ENCODE measurements at regions not wholly inside any gene's neighbourhood (a gene's known extent, or its start where the extent isn't known, plus 50 kb on each side); places are given as distances from the start of the nearest gene placed in this dataset.

- DNase-seq: no peak
Measured at GRCh38 chr6:22081709-22082108, 215.1 kb downstream of the PRL start.

- no peak for DNase-seq
Measured at GRCh38 chr6:22082218-22082617, 214.6 kb downstream of the PRL start.

DNA sequence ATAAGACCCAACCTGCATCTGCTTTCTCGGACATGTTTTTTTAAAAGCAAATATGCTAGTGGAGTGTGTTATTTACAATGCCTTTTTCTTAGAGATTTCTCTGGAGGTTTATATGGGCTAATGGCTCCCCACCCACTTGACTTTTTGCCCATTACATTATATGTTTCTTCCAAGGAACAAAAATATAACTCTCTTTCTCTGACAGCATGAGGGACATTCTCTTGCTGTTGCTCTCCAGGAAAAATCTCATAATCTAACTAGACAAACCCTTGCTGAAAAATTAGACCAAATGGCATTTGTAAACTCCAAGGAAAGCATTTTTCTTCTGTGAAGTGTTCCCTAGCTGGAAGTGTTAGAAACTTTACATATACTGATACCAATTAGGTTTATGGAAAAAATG is 213.7 kb downstream of the PRL start:
- no peak for DNase-seq

- DNase-seq: no peak
Measured at GRCh38 chr6:22087960-22088706, 208.7 kb downstream of the PRL start.

DNA sequence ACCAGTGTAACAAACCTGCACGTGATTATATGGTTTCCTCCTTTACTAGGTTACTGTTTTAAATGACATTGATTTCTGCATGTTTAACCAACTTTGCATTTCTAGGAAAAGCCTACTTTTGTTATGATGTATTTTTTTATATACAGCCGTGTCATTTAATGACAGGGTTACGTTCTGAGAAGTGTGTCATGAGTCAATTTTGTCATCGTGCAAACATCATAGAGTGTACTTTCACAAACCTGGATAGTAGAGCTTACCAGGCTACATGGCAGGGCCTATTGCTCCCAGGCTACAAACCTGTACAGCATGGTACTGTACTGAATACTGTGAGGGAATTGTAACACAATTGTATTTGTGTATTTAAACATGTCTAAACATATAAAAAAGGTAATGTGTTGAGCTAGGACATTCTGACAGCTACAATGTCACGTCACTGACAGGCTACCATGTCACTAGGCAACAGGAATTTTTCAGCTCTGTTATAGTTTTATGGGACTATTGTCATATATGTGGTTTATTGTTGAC is 205.3 kb downstream of the PRL start:
- DNase-seq: no peak

- DNase-seq: no peak
Measured at GRCh38 chr6:22095836-22096235, 201.0 kb downstream of the PRL start.

DNA sequence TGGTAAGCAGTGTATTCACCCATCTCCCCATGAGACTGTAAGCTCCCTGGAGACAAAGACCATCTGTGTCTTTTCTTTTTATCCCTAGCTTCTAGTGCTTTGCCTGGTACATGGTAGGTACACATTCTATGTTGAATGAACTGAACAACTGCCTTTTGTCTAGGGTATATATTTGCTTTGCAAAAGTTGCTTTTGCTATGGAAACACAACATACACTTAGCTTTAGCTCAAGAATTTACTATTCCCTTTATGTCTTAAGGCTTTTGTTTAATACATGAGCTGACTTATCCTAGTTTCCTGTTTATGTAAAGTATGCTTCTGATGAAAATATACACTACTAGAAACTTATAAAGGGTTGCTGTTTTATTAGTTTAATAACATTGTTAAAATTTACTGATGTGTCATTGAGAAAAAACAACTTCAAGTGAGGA is 198.2 kb downstream of the PRL start:
- DNase-seq: peak; percentile 23

GRCh38 chr6:22099231-22099630 is 197.6 kb downstream of the PRL start:
- no peak for DNase-seq

DNA sequence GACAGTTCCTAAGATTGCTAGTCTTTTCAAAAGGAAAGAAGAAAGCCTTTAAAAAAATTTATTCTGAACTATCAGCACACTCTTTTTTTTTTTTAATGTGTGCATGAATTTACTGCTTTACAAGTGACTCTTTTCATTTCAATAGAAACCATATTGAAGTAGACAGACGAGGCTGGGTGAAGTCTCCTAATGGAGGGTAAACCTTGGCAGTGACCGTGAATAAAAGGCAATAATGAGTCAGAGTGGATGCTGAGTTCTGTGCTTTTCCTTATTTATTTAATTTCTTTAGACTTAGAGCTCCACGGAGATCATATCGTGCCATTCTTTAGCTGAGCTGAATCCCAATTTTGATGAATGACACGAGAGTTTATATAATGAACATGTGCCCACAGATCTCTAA is 196.9 kb downstream of the PRL start:
- DNase-seq: no peak

DNA sequence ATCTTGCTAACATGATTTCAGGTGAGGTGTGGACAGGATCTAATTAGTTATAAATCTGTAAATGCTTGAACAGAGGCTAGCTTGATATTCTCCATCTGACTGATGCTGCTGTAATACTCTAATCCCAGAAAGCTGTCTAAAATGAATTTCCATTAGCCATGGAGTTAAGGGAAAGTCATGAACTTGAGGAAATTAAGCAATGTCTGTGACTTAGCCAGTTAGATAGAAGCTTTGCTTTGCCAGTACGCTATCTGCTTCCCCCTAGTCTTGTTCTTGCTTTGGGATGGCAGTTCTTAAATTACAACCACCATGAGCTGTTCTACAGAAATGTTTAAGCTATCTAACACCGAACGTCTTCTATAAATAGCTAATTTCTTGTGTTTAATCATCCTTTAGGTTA is 195.7 kb downstream of the PRL start:
- no peak for DNase-seq

- DNase-seq: no peak
Measured at GRCh38 chr6:22102671-22103070, 194.2 kb downstream of the PRL start.

DNA sequence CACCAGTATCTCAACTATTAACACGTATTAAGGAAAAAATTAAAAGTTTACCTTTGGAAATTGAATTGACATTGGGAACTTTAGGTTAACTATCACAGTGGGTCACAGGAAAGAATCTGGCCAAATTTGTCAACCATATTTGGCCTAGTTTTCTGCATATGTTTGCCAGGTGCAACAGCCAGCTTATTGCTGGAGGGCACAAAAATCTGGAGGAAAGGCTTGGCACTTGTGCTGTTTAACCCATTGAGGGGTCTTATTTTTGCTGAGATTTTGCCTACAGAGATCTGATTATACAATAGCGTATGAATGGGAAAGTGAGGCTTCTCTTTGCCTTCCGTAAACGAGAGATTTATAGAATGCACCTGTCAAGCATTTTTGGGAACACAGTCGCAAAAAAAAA is 190.4 kb downstream of the PRL start:
- no peak for DNase-seq

DNA sequence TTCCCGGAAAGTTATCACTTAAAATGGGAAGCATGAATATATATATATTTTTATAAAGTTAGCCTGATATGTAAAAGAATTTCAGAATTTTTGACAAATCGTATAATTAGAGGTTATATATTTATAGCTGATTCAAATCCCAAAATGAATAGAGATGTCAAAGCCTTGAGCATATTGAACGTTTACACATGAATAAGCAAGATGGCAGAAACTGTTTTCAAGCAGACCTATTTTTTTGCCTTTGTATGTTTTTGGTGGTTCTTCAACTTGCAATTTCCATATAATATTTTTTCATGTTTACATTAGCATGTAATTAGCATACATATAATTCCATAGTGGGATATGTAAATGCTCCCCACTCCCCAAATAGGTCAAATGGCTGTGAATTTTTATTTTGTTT is 189.9 kb downstream of the PRL start:
- DNase-seq: no peak

GRCh38 chr6:22108199-22108598 is 188.6 kb downstream of the PRL start:
- DNase-seq: no peak

- no peak for DNase-seq
Measured at GRCh38 chr6:22110061-22110460, 186.8 kb downstream of the PRL start.

GRCh38 chr6:22112461-22112860 is 184.4 kb downstream of the PRL start:
- no peak for DNase-seq

GRCh38 chr6:22113026-22113766 is 183.6 kb downstream of the PRL start:
- no peak for DNase-seq

DNA sequence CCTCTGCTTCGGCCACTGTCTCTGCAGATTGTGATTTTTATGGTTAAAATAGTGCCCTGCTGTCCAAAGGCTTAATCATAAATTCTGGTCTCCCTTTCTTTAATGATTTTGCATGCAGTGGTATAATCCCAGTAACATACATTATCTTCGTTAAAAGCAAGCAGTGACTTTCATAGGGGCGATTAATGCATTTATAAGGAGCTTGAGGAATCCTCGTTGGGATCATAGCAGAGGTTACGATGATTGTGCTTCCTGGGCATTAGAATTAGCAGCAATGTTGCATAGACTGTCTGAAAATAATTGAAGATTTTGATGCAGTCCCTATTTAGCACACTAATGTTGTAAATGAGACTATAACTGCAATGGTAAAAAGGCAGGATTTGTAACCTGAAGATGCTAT is 181.3 kb downstream of the PRL start:
- no peak for DNase-seq

DNA sequence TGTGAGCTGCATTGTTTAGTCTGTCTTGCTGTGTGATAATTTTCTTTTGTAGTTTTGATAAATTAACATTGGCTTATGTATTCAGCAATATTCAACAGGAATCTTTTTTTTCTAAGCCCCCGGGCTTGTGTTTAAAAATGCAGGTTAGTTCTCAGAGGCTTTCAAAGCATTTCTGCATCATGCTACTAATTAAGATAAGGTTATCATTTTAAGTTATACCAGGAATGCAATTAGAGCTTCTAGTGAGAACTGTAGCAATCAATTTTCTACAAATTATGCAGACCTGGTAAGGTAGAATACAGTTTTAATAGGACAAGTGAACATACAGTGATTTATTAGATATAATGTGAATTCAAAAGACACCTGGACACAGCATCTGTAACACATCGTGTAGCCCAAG is 179.2 kb downstream of the PRL start:
- DNase-seq: no peak

DNA sequence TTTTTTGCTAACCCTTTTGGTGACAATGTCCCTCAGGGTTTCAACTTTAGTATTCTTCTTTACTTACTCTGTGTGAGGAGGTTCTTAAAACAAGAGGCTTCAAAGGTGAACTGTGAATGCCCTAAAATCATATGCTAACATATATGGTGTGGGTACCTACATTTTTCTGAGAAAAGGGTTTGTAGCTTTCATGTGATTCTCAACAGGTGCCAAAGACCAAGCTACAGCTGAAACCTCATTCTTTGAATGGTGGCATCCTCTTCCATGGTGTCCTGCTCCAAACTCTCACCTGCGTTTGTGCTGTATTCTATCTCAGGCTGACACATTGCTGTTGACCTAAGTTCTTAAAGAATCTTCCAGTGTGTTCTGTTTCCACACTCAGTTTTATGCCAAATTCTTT is 177.3 kb downstream of the PRL start:
- DNase-seq: no peak

DNA sequence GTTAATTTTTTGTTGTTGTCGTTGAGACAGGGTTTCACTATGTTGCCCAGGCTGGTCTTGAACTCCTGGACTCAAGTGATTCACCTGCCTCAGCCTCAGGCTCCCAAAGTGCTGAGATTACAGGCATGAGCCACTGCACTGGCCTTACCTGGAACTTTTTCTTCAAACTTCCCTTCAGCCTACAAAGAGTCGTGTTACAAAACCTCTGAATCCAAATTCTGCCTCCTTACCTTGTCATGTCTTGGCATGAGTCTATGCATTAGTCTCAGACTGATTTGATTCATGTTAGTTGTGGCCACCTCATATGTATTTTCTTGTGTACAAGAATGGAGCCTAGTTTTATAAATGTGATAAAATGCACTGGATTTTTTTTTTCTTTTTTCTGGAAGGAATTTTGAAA is 172.1 kb downstream of the PRL start:
- DNase-seq: no peak

- no peak for DNase-seq
Measured at GRCh38 chr6:22126910-22127309, 169.9 kb downstream of the PRL start.

DNA sequence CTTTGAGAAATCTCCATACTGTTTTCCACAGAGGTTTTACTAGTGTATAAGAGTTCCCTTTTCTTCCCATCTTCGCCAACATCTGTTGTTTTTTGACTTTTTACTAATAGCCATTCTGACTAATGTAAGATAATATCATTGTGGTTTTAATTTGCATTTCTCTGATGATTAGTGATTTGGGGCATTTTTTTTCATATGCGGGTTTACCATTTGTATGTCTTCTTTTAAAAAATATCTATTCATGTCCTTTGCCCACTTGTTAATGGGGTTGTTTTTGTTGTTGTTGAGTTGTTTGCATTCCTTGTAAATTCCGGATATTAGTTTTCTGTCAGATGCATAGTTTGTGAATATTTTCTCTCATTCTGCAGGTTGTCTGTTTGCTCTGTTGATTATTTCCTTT is 167.1 kb downstream of the PRL start:
- DNase-seq: no peak

- no peak for DNase-seq
Measured at GRCh38 chr6:22132656-22133055, 164.2 kb downstream of the PRL start.

DNA sequence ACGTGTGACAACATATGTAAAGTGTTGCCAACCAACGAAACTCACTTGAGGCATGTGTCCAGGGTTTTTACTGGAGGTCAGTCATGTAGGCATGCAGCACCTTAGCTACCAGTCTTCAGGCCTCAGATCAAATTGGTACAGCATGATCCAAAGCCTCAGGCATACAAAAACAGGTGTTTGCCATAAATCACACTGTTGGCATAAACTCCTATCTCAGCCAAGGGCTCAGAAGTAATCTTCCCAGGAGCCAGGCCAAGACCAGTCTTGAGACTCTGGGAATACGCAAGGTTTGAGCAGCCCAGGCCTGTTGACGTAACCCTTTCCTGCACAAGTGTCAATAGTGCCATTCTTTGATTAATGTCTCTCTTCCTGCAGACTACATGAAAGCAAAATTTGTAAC is 163.5 kb downstream of the PRL start:
- no peak for DNase-seq
